ENCODE measurements at regions not wholly inside any gene's neighbourhood (a gene's known extent, or its start where the extent isn't known, plus 50 kb on each side); places are given as distances from the start of the nearest gene placed in this dataset.

DNA sequence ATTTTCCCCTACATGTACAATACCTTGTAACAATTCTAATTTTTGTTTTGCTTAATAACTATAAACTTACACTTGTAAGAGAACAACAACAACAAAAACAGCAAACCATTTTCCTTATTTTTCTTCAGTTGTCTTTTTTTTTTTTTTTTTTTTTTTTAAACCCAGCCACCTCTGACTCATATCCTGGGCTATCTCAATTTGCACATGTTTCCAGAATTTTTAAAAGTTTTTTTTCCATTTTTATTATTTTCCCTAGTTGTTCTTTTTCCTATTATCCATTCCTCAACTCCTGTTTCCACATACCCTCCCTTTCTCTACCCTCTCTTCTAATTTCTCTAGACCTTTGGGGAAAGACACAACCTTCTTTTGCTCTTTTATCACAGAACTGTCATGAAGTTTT is 112.5 kb downstream of the EFEMP1 start:
- TF ChIP-seq, protein P1, sequence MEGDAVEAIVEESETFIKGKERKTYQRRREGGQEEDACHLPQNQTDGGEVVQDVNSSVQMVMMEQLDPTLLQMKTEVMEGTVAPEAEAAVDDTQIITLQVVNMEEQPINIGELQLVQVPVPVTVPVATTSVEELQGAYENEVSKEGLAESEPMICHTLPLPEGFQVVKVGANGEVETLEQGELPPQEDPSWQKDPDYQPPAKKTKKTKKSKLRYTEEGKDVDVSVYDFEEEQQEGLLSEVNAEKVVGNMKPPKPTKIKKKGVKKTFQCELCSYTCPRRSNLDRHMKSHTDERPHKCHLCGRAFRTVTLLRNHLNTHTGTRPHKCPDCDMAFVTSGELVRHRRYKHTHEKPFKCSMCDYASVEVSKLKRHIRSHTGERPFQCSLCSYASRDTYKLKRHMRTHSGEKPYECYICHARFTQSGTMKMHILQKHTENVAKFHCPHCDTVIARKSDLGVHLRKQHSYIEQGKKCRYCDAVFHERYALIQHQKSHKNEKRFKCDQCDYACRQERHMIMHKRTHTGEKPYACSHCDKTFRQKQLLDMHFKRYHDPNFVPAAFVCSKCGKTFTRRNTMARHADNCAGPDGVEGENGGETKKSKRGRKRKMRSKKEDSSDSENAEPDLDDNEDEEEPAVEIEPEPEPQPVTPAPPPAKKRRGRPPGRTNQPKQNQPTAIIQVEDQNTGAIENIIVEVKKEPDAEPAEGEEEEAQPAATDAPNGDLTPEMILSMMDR (IDR thresholded peaks at IDR 0.05): no peak
- no peak for TF ChIP-seq POLR2A (IDR thresholded peaks at IDR 0.05)
- no peak for TF ChIP-seq POLR2AphosphoS5 (IDR thresholded peaks at IDR 0.05)
- TF ChIP-seq EP300 (IDR thresholded peaks at IDR 0.05): no peak
- Histone ChIP-seq H3K27ac (no peak overlapping the region), H3K36me3 (no peaks in the 10 kb centered on the region), H3K9me3 (peaks cover 0 to 8% (median 0%) of the 10 kb centered on the region in 4 donors), H3K4me3 (no peak overlapping the region), H3K27me3 (no peaks in the 10 kb centered on the region), H3K4me1 (no peaks in the 10 kb centered on the region)
- intact Hi-C loops (cut with DNase I; ENCODE audit: low total_unique reads): no loop called here
- no peak for DNase-seq

DNA sequence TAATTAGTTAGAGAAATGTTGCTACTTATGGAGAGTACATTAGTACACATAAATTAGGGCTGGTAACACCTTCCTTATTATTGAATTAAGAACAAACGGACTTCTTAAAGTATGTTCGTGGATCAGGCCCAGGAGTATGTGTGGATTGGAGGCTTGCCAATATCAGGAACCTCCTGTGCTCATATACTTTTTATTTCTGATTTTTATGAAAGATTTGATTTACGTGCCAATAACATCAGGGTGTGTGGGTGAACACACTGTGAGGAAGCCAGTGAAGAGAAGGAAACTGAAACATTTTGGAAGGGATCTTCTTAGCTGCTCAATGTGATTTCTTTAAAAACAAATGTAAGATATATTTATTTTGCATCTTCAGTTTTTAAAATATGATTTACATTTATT is 113.0 kb downstream of the EFEMP1 start:
- peaks cover 0 to 8% (median 0%) of the 10 kb centered on the region in 4 donors for H3K9me3 ChIP-seq
- no peaks in the 10 kb centered on the region for H3K27me3 ChIP-seq
- no peak overlapping the region for H3K27ac ChIP-seq
- no peaks in the 10 kb centered on the region for H3K36me3 ChIP-seq
- no peak overlapping the region for H3K4me3 ChIP-seq
- intact Hi-C loops (cut with DNase I; ENCODE audit: low total_unique reads): no loop called here
- no peak for DNase-seq
- H3K4me1 ChIP-seq: no peaks in the 10 kb centered on the region
- TF ChIP-seq EP300 (IDR thresholded peaks at IDR 0.05) (no peak), POLR2A (IDR thresholded peaks at IDR 0.05) (no peak), POLR2AphosphoS5 (IDR thresholded peaks at IDR 0.05) (no peak)
- TF ChIP-seq, protein P1 (IDR thresholded peaks at IDR 0.05): no peak
- WGBS, 5 donors: 31 to 53% (median 42%) methylated on average over 3 of the region's 3 CpGs

DNA sequence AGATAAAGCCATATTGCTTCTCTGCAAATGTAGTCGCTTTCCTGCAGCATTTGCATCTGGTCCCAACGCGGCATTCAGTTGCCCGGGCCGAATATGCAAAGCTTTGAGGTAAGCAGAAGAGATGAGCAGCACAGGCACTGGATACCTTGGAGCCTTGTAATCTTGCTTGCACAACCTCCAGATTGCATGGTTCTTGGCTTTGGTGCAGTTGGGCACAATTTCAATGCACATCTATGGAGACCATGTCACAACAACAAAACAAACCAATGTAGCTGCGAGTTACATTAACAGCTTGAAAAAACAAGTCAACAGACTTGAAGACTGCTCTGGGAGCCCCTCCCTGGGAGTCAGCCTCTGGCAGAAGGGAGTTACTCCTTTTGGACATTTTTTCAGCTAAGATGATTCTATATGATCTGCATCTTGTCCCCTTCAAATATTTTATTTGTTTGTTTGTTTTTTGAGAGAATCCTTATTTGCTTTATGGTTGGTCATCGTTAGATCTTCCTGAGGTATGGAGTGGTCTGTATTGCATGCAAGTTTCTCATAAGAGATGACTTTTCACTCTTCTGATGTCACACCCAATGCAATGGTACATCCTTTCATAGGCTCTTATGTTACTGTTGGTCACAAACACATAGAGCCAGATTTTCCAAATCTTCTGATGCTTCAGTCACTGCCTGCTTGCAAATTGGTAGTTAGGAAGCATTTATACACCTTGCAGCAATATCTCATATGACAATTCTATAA is 113.5 kb downstream of the EFEMP1 start:
- H3K27ac ChIP-seq: no peak overlapping the region
- intact Hi-C loops (cut with DNase I; ENCODE audit: low total_unique reads): no loop called here
- DNase-seq: no peak
- peak in 1 of 3 donors; percentile 8 for TF ChIP-seq POLR2AphosphoS5 (IDR thresholded peaks at IDR 0.05)
- TF ChIP-seq, protein P1 (IDR thresholded peaks at IDR 0.05): no peak
- WGBS, 5 donors: 49 to 75% (median 71%) methylated on average over 7 of the region's 7 CpGs
- peaks cover 0 to 8% (median 0%) of the 10 kb centered on the region in 4 donors for H3K9me3 ChIP-seq
- H3K4me1 ChIP-seq: no peaks in the 10 kb centered on the region
- H3K27me3 ChIP-seq: no peaks in the 10 kb centered on the region
- H3K4me3 ChIP-seq: no peak overlapping the region
- H3K36me3 ChIP-seq: no peaks in the 10 kb centered on the region

DNA sequence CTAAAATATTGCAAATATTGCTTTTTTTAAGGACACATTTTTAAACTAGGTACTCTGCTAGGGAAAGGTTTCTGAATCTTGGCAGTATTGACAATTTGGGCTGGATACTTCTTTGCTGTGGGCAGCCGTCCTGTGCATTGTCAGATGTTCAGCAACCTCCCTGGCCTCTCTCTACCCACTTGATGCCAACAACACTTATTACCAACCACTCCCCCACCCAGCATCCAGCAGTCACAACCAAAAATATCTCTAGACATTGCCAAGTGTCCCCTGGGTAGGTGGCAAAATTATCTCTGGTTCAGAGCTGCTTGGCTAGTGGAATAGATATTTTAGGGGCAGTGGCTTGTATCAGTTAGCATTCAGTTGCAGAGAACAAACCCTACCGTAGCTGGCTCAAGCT is 114.3 kb upstream of the PNPT1 start:
- intact Hi-C loops (cut with DNase I; ENCODE audit: low total_unique reads): no loop called here
- Histone ChIP-seq H3K9me3 (no peaks in the 10 kb centered on the region), H3K36me3 (no peaks in the 10 kb centered on the region), H3K4me3 (no peak overlapping the region), H3K27ac (no peak overlapping the region), H3K27me3 (no peaks in the 10 kb centered on the region), H3K4me1 (no peaks in the 10 kb centered on the region)
- 83 to 94% (median 92%) methylated on average over 2 of the region's 2 CpGs for WGBS, 5 donors
- TF ChIP-seq POLR2AphosphoS5 (IDR thresholded peaks at IDR 0.05) (no peak), POLR2A (IDR thresholded peaks at IDR 0.05) (no peak), EP300 (IDR thresholded peaks at IDR 0.05) (no peak)
- TF ChIP-seq, protein P1 (IDR thresholded peaks at IDR 0.05): no peak
- DNase-seq: no peak
